OCI-LY1 (cell line): ENCODE measurements at regions not wholly inside any gene's neighbourhood (a gene's known extent, or its start where the extent isn't known, plus 50 kb on each side); places are given as distances from the start of the nearest gene placed in this dataset.

Experiments
- H2AFZ ChIP-seq: fragments of 200-600 bp; sonication (generic), shearing (Covaris generic); 2 replicates; pipeline ENCODE4 v1.6.0; 2014; ENCODE audit warnings: antibody characterized with exemption, mild to moderate bottlenecking, low read length
- H3F3A ChIP-seq: fragments of 200-600 bp; sonication (generic), shearing (Covaris generic); 2 replicates; pipeline ENCODE4 v1.6.0; 2014; ENCODE audit warnings: mild to moderate bottlenecking, antibody characterized with exemption, low read length, moderate library complexity; ENCODE audit not compliant: insufficient read depth
- H3K27ac ChIP-seq: fragments of 200-600 bp; sonication (generic); 2 replicates; pipeline ENCODE4 v1.5.1; 2014; ENCODE audit warnings: low read length, mixed run types, mild to moderate bottlenecking, low read depth; ENCODE audit not compliant: poor library complexity, severe bottlenecking
- H3K27me3 ChIP-seq: fragments of 200-600 bp; sonication (generic); 2 replicates; pipeline ENCODE4 v1.6.0; 2014; ENCODE audit warnings: antibody characterized with exemption, mild to moderate bottlenecking, low read length, moderate library complexity; ENCODE audit not compliant: insufficient read depth
- H3K36me3 ChIP-seq: fragments of 200-600 bp; sonication (generic); 2 replicates; pipeline ENCODE4 v1.6.1; 2014; ENCODE audit warnings: mild to moderate bottlenecking, antibody characterized with exemption, low read length, moderate library complexity, mixed read lengths; ENCODE audit not compliant: insufficient read depth
- H3K4me1 ChIP-seq: fragments of 200-600 bp; sonication (generic); 2 replicates; pipeline ENCODE4 v1.5.1; 2014; ENCODE audit warnings: mild to moderate bottlenecking, low read length, moderate library complexity; ENCODE audit not compliant: insufficient read depth, severe bottlenecking
- H3K4me2 ChIP-seq: fragments of 200-600 bp; sonication (generic), shearing (Covaris generic); 2 replicates; pipeline ENCODE4 v1.6.1; 2014; ENCODE audit warnings: low read length
- H3K4me3 ChIP-seq: fragments of 200-600 bp; sonication (generic); 2 replicates; pipeline ENCODE4 v1.5.1; 2014; ENCODE audit warnings: low read length, low read depth, mild to moderate bottlenecking, mixed read lengths; ENCODE audit not compliant: poor library complexity, severe bottlenecking
- H3K79me2 ChIP-seq: fragments of 200-600 bp; shearing (Covaris generic); 2 replicates; pipeline ENCODE4 v1.6.1; 2016; ENCODE audit warnings: mixed run types, low read length, mixed read lengths; ENCODE audit not compliant: insufficient read depth
- H3K9ac ChIP-seq: fragments of 200-600 bp; sonication (generic), shearing (Covaris generic); 2 replicates; pipeline ENCODE4 v1.6.1; 2014; ENCODE audit warnings: mild to moderate bottlenecking, low read length, mixed read lengths
- H3K9me2 ChIP-seq: fragments of 200-600 bp; sonication (generic), shearing (Covaris generic); 2 replicates; pipeline ENCODE4 v1.6.1; 2014; ENCODE audit warnings: low read depth, mild to moderate bottlenecking, low read length, mixed read lengths
- H3K9me3 ChIP-seq: fragments of 200-600 bp; shearing (Covaris generic); 2 replicates; pipeline ENCODE4 v1.6.1; 2014; ENCODE audit warnings: low read length, mixed read lengths
- H4K20me1 ChIP-seq: fragments of 200-600 bp; sonication (generic), shearing (Covaris generic); 2 replicates; pipeline ENCODE4 v1.6.0; 2016; ENCODE audit warnings: mild to moderate bottlenecking, low read length; ENCODE audit not compliant: insufficient read depth
- EZH2 ChIP-seq: fragments of 200-600 bp; sonication (generic), shearing (Covaris generic); IDR thresholded peaks from 2 replicates; pipeline ENCODE4 v1.8.0; 2017; ENCODE audit warnings: borderline replicate concordance, mixed run types, mild to moderate bottlenecking, antibody characterized with exemption, low read length, moderate library complexity, mixed read lengths
- TF ChIP-seq, protein P1 (sequence below): fragments of 200-600 bp; sonication (generic), shearing (Covaris generic); IDR thresholded peaks from 2 replicates; pipeline ENCODE4 v1.5.1; 2017; ENCODE audit warnings: mild to moderate bottlenecking, antibody characterized with exemption, low read length, moderate library complexity, mixed read lengths

DNA sequence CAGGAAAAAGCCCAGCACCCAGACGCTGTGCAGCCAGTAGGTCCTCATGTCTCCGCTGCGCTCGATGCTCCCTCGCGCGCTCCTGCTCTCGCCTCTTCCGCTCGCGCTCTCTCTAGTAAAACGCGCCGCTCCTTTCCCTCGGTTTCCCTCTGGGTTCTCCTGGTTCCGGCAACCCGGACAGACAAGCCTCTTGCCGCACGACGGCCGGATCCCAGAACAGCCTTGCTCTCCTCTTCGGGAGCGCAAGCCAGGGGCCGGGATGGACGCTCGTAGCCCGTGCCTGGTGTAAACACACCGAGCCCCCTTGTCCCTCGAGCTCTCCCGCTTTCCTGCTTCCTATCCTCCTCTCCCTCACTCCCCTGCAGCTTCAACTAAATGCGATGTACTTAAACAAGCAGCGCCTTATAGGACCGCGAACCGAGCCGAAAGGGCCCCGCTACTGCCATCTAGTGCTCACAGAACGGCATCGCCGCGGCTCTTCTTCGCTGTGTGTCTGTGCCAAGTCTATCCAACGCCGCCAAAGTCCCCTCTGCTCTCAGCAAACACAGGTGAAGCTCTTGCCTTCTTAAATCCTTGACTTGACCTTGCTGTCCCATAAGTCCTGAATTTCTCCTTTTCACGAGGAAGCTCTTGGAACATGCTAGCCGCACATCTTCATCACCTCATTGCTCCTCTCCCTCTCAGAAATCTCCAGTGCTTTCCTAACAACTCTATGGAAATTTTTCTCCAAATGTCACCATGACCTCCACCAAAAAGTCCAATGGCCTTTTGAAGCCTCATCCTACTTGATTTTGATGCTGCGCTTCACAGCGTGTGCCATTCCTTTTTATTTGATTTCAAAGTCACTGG lies 1037.2 kb downstream of the IGSF11 start:
- Histone ChIP-seq H3K4me2 (no peak overlapping the region), H3K27me3 (no peaks in the 10 kb centered on the region), H3K36me3 (no peaks in the 10 kb centered on the region), H3K4me1 (no peaks in the 10 kb centered on the region), H4K20me1 (no peaks in the 10 kb centered on the region), H3F3A (no peaks in the 10 kb centered on the region), H3K9ac (no peak overlapping the region), H3K9me2 (no peaks in the 10 kb centered on the region), H3K79me2 (no peaks in the 10 kb centered on the region), H3K9me3 (no peaks in the 10 kb centered on the region), H3K4me3 (no peak overlapping the region), H2AFZ (no peak overlapping the region), H3K27ac (no peak overlapping the region)
- TF ChIP-seq EZH2: no peak
- TF ChIP-seq, protein P1, sequence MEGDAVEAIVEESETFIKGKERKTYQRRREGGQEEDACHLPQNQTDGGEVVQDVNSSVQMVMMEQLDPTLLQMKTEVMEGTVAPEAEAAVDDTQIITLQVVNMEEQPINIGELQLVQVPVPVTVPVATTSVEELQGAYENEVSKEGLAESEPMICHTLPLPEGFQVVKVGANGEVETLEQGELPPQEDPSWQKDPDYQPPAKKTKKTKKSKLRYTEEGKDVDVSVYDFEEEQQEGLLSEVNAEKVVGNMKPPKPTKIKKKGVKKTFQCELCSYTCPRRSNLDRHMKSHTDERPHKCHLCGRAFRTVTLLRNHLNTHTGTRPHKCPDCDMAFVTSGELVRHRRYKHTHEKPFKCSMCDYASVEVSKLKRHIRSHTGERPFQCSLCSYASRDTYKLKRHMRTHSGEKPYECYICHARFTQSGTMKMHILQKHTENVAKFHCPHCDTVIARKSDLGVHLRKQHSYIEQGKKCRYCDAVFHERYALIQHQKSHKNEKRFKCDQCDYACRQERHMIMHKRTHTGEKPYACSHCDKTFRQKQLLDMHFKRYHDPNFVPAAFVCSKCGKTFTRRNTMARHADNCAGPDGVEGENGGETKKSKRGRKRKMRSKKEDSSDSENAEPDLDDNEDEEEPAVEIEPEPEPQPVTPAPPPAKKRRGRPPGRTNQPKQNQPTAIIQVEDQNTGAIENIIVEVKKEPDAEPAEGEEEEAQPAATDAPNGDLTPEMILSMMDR: peak; percentile 68

DNA sequence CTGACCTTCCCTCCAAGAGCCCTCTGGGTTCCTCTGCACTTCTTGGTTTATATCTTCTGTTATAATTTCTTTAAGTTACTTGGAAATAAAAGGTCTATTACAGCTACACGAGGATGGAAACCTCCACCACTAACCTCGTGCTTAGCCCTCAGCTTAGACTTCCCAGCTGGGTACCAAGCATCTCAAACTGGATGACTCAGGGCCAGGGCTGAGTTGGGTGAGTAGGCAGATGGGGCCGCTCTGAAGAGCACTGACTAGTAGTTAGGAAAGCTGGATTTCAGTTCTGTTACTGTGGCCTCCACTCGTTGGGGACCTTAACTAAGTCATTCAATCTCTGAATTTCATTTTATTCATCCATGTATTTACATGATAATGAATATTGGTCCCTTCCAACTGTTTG lies 1036.6 kb downstream of the IGSF11 start:
- no peak overlapping the region for H3K4me2 ChIP-seq
- H3K79me2 ChIP-seq: no peaks in the 10 kb centered on the region
- H3K36me3 ChIP-seq: no peaks in the 10 kb centered on the region
- H3F3A ChIP-seq: no peaks in the 10 kb centered on the region
- H3K9ac ChIP-seq: no peak overlapping the region
- H3K4me3 ChIP-seq: no peak overlapping the region
- H4K20me1 ChIP-seq: no peaks in the 10 kb centered on the region
- H2AFZ ChIP-seq: no peak overlapping the region
- H3K9me2 ChIP-seq: no peaks in the 10 kb centered on the region
- no peaks in the 10 kb centered on the region for H3K9me3 ChIP-seq
- TF ChIP-seq EZH2: no peak
- TF ChIP-seq, protein P1: no peak
- no peaks in the 10 kb centered on the region for H3K4me1 ChIP-seq
- H3K27ac ChIP-seq: no peak overlapping the region
- no peaks in the 10 kb centered on the region for H3K27me3 ChIP-seq

DNA sequence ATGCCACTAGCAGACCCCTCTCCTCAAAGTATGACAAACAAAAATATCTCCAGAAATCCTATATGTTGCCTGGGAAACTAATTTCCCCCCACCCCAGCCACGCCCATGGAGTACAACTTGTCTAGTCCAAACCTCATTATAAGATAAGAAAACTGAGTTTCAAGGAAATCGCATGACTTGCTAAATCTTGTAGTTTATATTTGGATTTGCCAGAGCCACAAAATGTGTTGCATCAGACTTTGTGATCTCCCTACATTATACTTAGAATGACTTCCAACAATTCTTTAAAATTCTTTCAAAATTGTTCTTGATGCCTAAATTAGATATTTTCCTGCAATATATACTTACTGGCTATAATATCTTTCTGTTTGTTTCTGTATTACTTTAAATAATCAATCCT lies 1034.4 kb downstream of the IGSF11 start:
- H4K20me1 ChIP-seq: no peaks in the 10 kb centered on the region
- H3K9me3 ChIP-seq: no peaks in the 10 kb centered on the region
- H3K9ac ChIP-seq: no peak overlapping the region
- no peaks in the 10 kb centered on the region for H3K4me1 ChIP-seq
- no peaks in the 10 kb centered on the region for H3K36me3 ChIP-seq
- H2AFZ ChIP-seq: no peak overlapping the region
- H3K4me2 ChIP-seq: no peak overlapping the region
- H3K4me3 ChIP-seq: no peak overlapping the region
- H3K79me2 ChIP-seq: no peaks in the 10 kb centered on the region
- no peaks in the 10 kb centered on the region for H3K9me2 ChIP-seq
- H3F3A ChIP-seq: no peaks in the 10 kb centered on the region
- H3K27me3 ChIP-seq: no peaks in the 10 kb centered on the region
- no peak overlapping the region for H3K27ac ChIP-seq
- no peak for TF ChIP-seq EZH2
- TF ChIP-seq, protein P1: no peak
